ENCODE measurements at regions not wholly inside any gene's neighbourhood (a gene's known extent, or its start where the extent isn't known, plus 50 kb on each side); places are given as distances from the start of the nearest gene placed in this dataset.

GRCh38 chr4:115629270-115629669 is 515.9 kb upstream of the NDST4 start:
- WGBS, 5 donors, result 69 to 81% (median 73%) methylated on average over 3 of the region's 3 CpGs
- TF ChIP-seq EP300 (IDR thresholded peaks at IDR 0.05), result no peak
- TF ChIP-seq POLR2AphosphoS5 (IDR thresholded peaks at IDR 0.05), result no peak
- no peak for TF ChIP-seq CTCF (IDR thresholded peaks at IDR 0.05)
- TF ChIP-seq POLR2A (IDR thresholded peaks at IDR 0.05), result no peak
- Histone ChIP-seq H3K27me3 (no peaks in the 10 kb centered on the region), H3K36me3 (no peaks in the 10 kb centered on the region), H3K4me1 (no peaks in the 10 kb centered on the region), H3K27ac (no peak overlapping the region), H3K9me3 (no peaks in the 10 kb centered on the region), H3K4me3 (no peak overlapping the region)
- no peak for DNase-seq
- intact Hi-C loops (cut with DNase I; ENCODE audit: low total_unique reads), result no loop called here

- WGBS, 5 donors, result 78 to 88% (median 83%) methylated on average over 2 of the region's 2 CpGs
Measured at GRCh38 chr4:115609631-115610030, 496.2 kb upstream of the NDST4 start.

GRCh38 chr4:115607311-115607710 is 493.9 kb upstream of the NDST4 start:
- no peaks in the 10 kb centered on the region for H3K27me3 ChIP-seq
- H3K9me3 ChIP-seq, result no peaks in the 10 kb centered on the region
- intact Hi-C loops (cut with DNase I; ENCODE audit: low total_unique reads), result no loop called here
- TF ChIP-seq POLR2A (IDR thresholded peaks at IDR 0.05) (no peak), POLR2AphosphoS5 (IDR thresholded peaks at IDR 0.05) (no peak), CTCF (IDR thresholded peaks at IDR 0.05) (no peak)
- no peaks in the 10 kb centered on the region for H3K36me3 ChIP-seq
- DNase-seq, result no peak
- H3K27ac ChIP-seq, result no peak overlapping the region
- WGBS, 5 donors, result 76 to 80% (median 77%) methylated on average over 3 of the region's 3 CpGs
- no peak overlapping the region for H3K4me3 ChIP-seq
- no peaks in the 10 kb centered on the region for H3K4me1 ChIP-seq

More at GRCh38 chr4:115609631-115610030, 496.2 kb upstream of the NDST4 start:
- Histone ChIP-seq H3K4me1 (no peaks in the 10 kb centered on the region), H3K27ac (no peak overlapping the region), H3K36me3 (no peaks in the 10 kb centered on the region), H3K9me3 (no peaks in the 10 kb centered on the region), H3K4me3 (no peak overlapping the region), H3K27me3 (no peaks in the 10 kb centered on the region)
- intact Hi-C loops (cut with DNase I; ENCODE audit: low total_unique reads), result no loop called here
- no peak for DNase-seq
- no peak for TF ChIP-seq POLR2A (IDR thresholded peaks at IDR 0.05)
- TF ChIP-seq EP300 (IDR thresholded peaks at IDR 0.05), result no peak
- TF ChIP-seq POLR2AphosphoS5 (IDR thresholded peaks at IDR 0.05), result no peak
- TF ChIP-seq CTCF (IDR thresholded peaks at IDR 0.05), result no peak

GRCh38 chr4:115596265-115597001 is 483.0 kb upstream of the NDST4 start:
- WGBS, 5 donors, result 82 to 92% (median 85%) methylated on average over 3 of the region's 3 CpGs
- intact Hi-C loops (cut with DNase I; ENCODE audit: low total_unique reads), result no loop called here
- Histone ChIP-seq H3K27me3 (no peaks in the 10 kb centered on the region), H3K4me1 (no peaks in the 10 kb centered on the region), H3K4me3 (no peak overlapping the region), H3K9me3 (peaks cover 0 to 7% (median 0%) of the 10 kb centered on the region in 4 donors), H3K27ac (no peak overlapping the region), H3K36me3 (no peaks in the 10 kb centered on the region)
- DNase-seq, result no peak
- TF ChIP-seq EP300 (IDR thresholded peaks at IDR 0.05) (no peak), POLR2A (IDR thresholded peaks at IDR 0.05) (no peak), CTCF (IDR thresholded peaks at IDR 0.05) (no peak), POLR2AphosphoS5 (IDR thresholded peaks at IDR 0.05) (no peak)
